Kidney epithelial cell (primary cell): ENCODE measurements at regions not wholly inside any gene's neighbourhood (a gene's known extent, or its start where the extent isn't known, plus 50 kb on each side); places are given as distances from the start of the nearest gene placed in this dataset.

Experiments
- DNase-seq: peaks from one replicate; pipeline ENCODE4 v3.0.0-alpha.2; 2010; ENCODE audit warnings: low read depth
- H3K27me3 ChIP-seq: 2 replicates; pipeline ENCODE4 v1.6.0; 2011; ENCODE audit warnings: low read length; ENCODE audit not compliant: control insufficient read depth, insufficient read depth
- H3K36me3 ChIP-seq: 2 replicates; pipeline ENCODE4 v1.5.1; 2011; ENCODE audit warnings: low read length; ENCODE audit not compliant: control insufficient read depth, insufficient read depth
- H3K4me3 ChIP-seq: 2 replicates; pipeline ENCODE4 v1.5.1; 2011; ENCODE audit warnings: low read depth, mild to moderate bottlenecking, control low read depth, low read length
- CTCF ChIP-seq: IDR thresholded peaks from 2 replicates; pipeline ENCODE4 v1.5.1; 2011; ENCODE audit warnings: mild to moderate bottlenecking, moderate library complexity, low read length, control low read depth, inconsistent platforms; ENCODE audit not compliant: insufficient read depth, poor library complexity, severe bottlenecking

- H3K27me3 ChIP-seq = no peaks in the 10 kb centered on the region
- no peak overlapping the region for H3K4me3 ChIP-seq
- no peak for TF ChIP-seq CTCF
- DNase-seq = no peak
- H3K36me3 ChIP-seq = no peaks in the 10 kb centered on the region
Measured at GRCh38 chr6:8828376-8828775, 393.0 kb upstream of the SLC35B3 start.

GRCh38 chr6:8825726-8826125 lies 390.4 kb upstream of the SLC35B3 start:
- DNase-seq = no peak
- Histone ChIP-seq H3K36me3 (no peaks in the 10 kb centered on the region), H3K4me3 (no peak overlapping the region), H3K27me3 (no peaks in the 10 kb centered on the region)
- TF ChIP-seq CTCF = no peak

GRCh38 chr6:8821981-8822381 lies 386.6 kb upstream of the SLC35B3 start:
- no peak for TF ChIP-seq CTCF
- peak; percentile 14 for DNase-seq
- H3K36me3 ChIP-seq = no peaks in the 10 kb centered on the region
- H3K27me3 ChIP-seq = no peaks in the 10 kb centered on the region
- H3K4me3 ChIP-seq = no peak overlapping the region

- H3K36me3 ChIP-seq = no peaks in the 10 kb centered on the region
- no peak overlapping the region for H3K4me3 ChIP-seq
- TF ChIP-seq CTCF = no peak
- DNase-seq = no peak
- no peaks in the 10 kb centered on the region for H3K27me3 ChIP-seq
Measured at GRCh38 chr6:8820313-8820712, 385.0 kb upstream of the SLC35B3 start.

- DNase-seq = no peak
- H3K36me3 ChIP-seq = no peaks in the 10 kb centered on the region
- no peak overlapping the region for H3K4me3 ChIP-seq
- no peak for TF ChIP-seq CTCF
- H3K27me3 ChIP-seq = no peaks in the 10 kb centered on the region
Measured at GRCh38 chr6:8819446-8819845, 384.1 kb upstream of the SLC35B3 start.

GRCh38 chr6:8814440-8815000 lies 379.2 kb upstream of the SLC35B3 start:
- no peak for DNase-seq
- Histone ChIP-seq H3K36me3 (no peaks in the 10 kb centered on the region), H3K27me3 (no peaks in the 10 kb centered on the region), H3K4me3 (no peak overlapping the region)
- no peak for TF ChIP-seq CTCF
